ENCODE measurements at regions not wholly inside any gene's neighbourhood (a gene's known extent, or its start where the extent isn't known, plus 50 kb on each side); places are given as distances from the start of the nearest gene placed in this dataset.

DNA sequence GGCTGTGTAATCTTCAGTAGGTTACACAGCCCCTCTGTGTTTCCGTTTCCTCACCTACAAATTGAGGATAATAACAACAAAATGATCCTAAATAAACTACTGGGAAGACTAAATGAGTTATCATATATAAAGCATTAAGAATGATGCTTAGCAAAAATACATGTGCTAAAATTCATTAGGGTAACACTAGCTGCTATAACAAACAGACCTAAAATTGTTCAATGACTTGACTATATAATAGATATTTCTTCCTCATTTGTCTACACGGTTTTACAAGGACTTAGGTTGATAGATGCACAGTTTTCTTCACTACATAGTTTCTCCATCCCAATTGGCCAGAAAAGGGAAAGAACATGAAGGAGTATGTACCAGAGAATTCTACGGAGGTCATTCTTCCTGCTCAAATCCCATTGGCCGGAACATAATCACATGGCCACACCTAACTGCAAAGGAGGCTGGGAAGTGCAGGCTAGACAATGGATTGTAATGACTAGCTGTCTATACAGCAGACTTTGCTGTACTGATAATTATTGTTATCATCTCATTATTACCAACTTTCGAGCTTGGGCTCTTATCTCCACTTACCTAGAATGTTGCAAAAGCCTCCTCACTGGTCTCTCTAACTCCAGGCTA, 223.5 kb upstream of the NUDT4 start:
- Mint-ChIP-seq H3K9me3 (peaks cover 5% of the 10 kb centered on the region), H3K4me1 (no peaks in the 10 kb centered on the region), H3K27ac (ENCODE audit: low read depth) (no peak overlapping the region), H3K36me3 (ENCODE audit: insufficient read depth) (no peaks in the 10 kb centered on the region), H3K4me3 (no peak overlapping the region), H3K27me3 (peaks cover 27% of the 10 kb centered on the region)
- ATAC-seq (replicated peaks; ENCODE audit: extremely low read depth, poor library complexity, severe bottlenecking) (no peak), DNase-seq (ENCODE audit: low spot score in 2 of 2) (no peak)

DNA sequence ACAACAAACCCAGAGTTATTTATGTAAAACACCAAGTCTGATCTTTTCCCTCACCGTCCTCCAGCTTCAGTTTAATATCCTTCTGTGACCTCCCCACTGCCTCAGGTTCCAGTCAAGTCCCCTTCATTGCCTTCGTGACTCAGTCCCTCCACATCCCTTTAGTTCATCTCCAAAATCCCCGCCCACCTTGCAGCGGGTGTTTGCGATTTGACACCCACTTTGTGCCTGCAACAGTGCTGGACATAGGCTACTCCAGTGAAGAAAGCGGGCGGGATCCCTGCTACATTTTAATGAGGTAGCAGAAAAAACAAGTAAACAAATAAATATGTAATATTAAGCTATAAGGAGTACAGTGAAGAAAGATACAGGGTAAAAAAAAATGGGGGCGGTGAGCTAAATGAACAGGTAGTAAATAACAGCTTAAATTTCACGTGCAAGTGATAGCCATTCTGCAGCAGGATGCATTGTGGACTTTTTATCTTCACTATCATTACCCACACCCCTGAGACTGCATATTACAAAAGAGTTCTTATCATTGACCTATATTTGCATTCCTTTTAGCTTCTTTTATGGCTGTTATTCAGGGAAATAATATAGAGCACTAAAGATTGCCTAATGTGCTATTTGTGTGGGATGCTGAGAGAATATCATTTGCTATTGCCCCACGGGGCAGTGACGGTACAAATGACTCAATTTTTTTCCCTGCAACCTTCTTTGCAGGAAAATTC, 222.8 kb upstream of the NUDT4 start:
- Mint-ChIP-seq H3K9me3 (peaks cover 5% of the 10 kb centered on the region), H3K27me3 (peaks cover 29% of the 10 kb centered on the region), H3K36me3 (ENCODE audit: insufficient read depth) (no peaks in the 10 kb centered on the region), H3K4me1 (no peaks in the 10 kb centered on the region), H3K4me3 (no peak overlapping the region), H3K27ac (ENCODE audit: low read depth) (no peak overlapping the region)
- no peak for ATAC-seq (replicated peaks; ENCODE audit: extremely low read depth, poor library complexity, severe bottlenecking)
- DNase-seq (ENCODE audit: low spot score in 2 of 2), result no peak

DNA sequence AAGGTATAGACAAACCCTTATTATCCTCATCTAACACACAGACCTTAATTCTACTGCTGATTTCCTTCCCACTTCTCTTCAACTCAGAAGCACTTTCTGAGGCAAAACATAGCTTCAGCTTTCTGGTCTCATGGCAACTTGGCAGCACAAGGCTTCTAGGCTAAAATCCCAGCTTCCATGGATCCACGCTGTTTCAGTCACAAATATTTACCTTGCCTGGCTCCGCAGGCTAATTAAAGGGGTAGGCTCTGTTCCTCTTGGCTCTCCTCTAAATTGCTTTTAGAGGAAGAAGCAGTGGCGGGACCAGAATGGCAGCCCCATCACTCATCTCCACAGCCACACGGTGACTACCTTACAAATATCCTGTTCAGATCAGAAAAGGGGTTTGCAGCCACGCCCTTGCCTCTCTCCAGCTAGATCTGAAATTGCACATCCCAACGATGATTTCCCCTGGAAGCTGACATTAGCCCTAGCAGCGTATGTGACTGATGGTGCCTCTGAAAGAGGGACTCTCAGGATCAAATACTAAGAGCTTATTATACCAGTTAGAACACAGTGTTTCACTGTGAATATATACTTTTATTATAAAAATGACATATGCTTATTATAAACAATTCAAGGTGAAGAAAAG, 221.5 kb upstream of the NUDT4 start:
- H3K4me3 Mint-ChIP-seq, result no peak overlapping the region
- peaks cover 5% of the 10 kb centered on the region for H3K9me3 Mint-ChIP-seq
- ATAC-seq (replicated peaks; ENCODE audit: extremely low read depth, poor library complexity, severe bottlenecking) (no peak), DNase-seq (ENCODE audit: low spot score in 2 of 2) (no peak)
- no peak overlapping the region for H3K27ac Mint-ChIP-seq (ENCODE audit: low read depth)
- no peaks in the 10 kb centered on the region for H3K4me1 Mint-ChIP-seq
- H3K27me3 Mint-ChIP-seq, result peaks cover 42% of the 10 kb centered on the region
- H3K36me3 Mint-ChIP-seq (ENCODE audit: insufficient read depth), result no peaks in the 10 kb centered on the region

DNA sequence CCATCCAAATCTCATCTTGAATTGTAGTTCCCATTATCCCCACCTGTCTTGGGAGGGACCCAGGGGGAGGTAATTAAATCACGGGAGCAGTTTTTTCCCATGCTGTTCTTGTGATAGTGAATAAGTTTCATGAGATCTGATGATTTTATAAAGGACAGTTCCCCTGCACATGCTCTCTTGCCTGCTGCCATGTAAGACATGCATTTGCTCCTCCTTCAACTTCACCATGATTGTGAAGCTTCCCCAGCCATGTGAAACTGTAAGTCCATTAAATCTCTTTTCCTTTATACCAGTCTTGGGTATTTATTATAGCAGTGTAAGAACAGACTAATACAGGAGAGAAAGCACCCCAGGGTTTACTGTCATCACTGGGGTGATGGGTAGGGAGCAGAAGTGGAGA, 220.4 kb upstream of the NUDT4 start:
- no peak for ATAC-seq (replicated peaks; ENCODE audit: extremely low read depth, poor library complexity, severe bottlenecking)

DNA sequence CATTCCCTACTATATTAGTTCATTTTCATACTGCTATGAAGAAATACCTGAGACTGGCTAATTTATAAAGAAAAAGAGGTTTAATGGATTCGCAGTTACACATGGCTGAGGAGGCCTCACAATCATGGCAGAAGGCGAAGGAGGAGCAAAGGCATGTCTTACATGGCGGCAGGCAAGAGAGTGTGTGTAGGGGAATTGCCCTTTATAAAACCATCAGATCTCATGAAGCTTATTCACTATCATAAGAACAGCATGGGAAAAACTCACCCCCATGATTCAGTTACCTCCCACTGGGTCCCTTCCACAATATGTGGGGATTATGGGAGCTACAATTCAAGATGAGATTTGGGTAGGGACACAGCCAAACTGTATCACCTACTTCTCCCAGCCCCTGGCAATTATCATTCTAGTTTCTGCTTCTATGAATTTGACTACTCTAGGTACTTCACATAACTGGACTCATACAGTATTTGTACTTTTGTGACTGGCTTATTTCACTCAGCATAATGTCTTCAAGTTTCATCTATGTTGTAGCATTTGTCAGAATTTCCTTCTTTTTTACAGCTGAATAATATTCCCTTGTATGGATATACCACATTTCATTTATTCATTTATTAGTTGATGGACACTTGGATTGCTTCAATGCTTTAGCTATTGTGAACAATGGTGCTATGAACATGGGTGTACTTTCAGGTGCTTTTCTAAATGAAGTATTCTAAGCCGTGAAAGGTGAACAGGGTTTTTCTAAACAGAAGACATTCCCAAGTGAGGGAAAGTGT, 219.5 kb upstream of the NUDT4 start:
- H3K27ac Mint-ChIP-seq (ENCODE audit: low read depth), result no peak overlapping the region
- ATAC-seq (replicated peaks; ENCODE audit: extremely low read depth, poor library complexity, severe bottlenecking), result no peak
- H3K27me3 Mint-ChIP-seq, result peaks cover 47% of the 10 kb centered on the region
- no peaks in the 10 kb centered on the region for H3K36me3 Mint-ChIP-seq (ENCODE audit: insufficient read depth)
- no peak overlapping the region for H3K4me3 Mint-ChIP-seq
- no peak for DNase-seq (ENCODE audit: low spot score in 2 of 2)
- H3K9me3 Mint-ChIP-seq, result peaks cover 5% of the 10 kb centered on the region
- no peaks in the 10 kb centered on the region for H3K4me1 Mint-ChIP-seq

More for the DNA sequence above, 220.4 kb upstream of the NUDT4 start:
- Mint-ChIP-seq H3K4me3 (no peak overlapping the region), H3K27me3 (peaks cover 43% of the 10 kb centered on the region), H3K9me3 (peaks cover 5% of the 10 kb centered on the region), H3K27ac (ENCODE audit: low read depth) (no peak overlapping the region), H3K4me1 (no peaks in the 10 kb centered on the region), H3K36me3 (ENCODE audit: insufficient read depth) (no peaks in the 10 kb centered on the region)
- no peak for DNase-seq (ENCODE audit: low spot score in 2 of 2)

DNA sequence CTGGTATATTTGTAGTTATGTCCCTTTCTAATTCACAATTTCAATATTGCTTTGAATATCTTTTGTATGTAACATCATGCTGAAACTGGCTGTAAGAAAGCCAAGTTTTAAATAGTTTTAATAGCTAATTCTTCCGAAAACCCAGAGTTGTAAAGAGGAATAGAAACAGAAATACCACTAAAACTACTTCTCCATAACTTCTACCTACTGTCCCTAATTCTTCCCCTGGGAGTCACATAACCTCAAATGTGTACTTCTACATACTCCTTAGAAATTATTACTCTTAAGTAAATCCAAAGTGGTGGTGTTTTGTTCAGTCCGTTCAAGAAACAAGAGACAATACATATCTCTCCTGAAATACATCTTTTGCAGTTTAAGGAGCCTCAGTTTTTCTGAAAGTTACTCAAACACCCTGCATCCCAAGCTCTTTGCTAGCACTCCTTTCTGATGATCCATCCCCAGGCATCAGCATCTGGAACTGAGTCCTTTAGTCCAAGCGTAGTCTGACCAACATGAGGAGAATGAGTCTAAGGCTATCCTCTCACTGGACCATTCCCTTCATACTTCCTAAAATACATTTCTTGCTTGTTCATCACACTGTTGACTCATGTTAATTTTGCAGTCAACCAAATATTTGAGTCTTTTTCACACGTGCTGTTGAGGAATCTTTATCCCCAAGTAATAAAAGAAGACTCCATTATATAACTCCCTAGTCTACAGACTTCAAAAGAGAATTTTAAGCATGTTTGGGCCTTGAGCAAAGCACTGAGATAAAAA, 214.3 kb upstream of the NUDT4 start:
- Mint-ChIP-seq H3K4me3 (no peak overlapping the region), H3K27me3 (peaks cover 59% of the 10 kb centered on the region), H3K9me3 (no peaks in the 10 kb centered on the region), H3K27ac (ENCODE audit: low read depth) (no peak overlapping the region), H3K36me3 (ENCODE audit: insufficient read depth) (no peaks in the 10 kb centered on the region), H3K4me1 (peaks cover 5% of the 10 kb centered on the region)
- DNase-seq (ENCODE audit: low spot score in 2 of 2) (no peak), ATAC-seq (replicated peaks; ENCODE audit: extremely low read depth, poor library complexity, severe bottlenecking) (no peak)

DNA sequence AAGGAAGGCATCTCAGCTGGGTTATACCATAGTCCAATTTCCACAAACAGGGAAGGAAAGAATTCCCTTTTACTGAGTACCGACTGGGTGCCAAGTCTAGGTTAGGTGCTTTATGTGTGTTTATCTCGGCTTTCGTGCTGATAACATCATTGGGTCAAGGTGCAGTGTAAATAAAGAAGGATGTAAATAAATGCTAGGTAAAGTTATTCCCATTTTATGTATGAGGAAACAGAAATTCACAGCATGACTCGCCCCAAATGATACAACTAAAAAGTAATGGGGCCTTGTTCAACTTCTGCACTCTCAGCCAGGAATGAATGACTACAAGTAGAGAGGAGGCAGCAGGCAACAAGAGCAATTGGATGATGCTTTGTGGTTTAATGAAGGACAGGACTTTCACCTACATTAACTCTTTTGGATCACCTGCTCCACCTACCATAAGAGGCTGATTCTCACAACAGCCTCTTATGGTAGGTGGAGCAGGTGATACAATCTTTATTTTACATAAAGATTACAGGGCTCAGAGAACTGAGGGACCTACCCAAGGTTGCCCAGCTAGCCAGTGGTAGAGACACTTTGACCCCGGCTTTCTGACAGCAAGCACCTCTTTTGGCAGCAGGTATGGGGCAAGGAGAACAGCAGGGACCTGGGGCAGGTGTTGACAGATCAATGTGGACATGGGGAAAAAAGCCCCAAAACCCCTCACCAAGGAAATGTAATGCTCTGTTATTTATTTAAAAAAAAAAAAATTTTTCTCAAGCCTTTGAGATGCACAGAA, 213.4 kb upstream of the NUDT4 start:
- Mint-ChIP-seq H3K27me3 (peaks cover 59% of the 10 kb centered on the region), H3K36me3 (ENCODE audit: insufficient read depth) (no peaks in the 10 kb centered on the region), H3K9me3 (no peaks in the 10 kb centered on the region), H3K27ac (ENCODE audit: low read depth) (no peak overlapping the region), H3K4me1 (peaks cover 5% of the 10 kb centered on the region), H3K4me3 (no peak overlapping the region)
- no peak for ATAC-seq (replicated peaks; ENCODE audit: extremely low read depth, poor library complexity, severe bottlenecking)
- DNase-seq (ENCODE audit: low spot score in 2 of 2), result no peak

DNA sequence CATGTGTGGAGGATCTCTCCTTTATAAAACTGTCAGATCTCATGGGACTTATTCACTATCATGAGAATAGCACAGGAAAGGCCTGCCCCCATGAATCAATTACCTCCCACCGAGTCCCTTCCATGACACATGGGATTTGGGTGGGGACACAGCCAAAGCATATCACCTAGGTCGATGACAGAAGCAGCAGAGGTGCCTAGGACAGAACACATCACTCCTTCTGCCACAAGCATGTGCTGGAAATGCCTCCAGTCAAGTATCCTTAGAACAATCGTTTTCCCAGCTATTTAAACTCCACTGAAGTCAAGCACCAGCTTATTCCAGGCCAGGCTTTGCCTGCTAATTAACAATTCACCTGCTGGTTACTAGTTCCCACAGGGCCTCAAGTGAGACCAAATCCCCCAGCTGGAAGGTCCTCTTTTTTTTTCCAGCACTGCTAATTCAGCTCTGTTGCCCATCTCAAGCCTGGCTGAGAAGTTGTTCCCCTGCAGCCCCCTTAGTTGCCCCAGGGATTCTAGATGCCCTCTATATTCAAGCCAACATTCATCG, 212.3 kb upstream of the NUDT4 start:
- Mint-ChIP-seq H3K27me3 (peaks cover 50% of the 10 kb centered on the region), H3K9me3 (no peaks in the 10 kb centered on the region), H3K4me3 (no peak overlapping the region), H3K36me3 (ENCODE audit: insufficient read depth) (peaks cover under 1% of the 10 kb centered on the region), H3K27ac (ENCODE audit: low read depth) (peak overlapping the region; percentile 23), H3K4me1 (peaks cover 5% of the 10 kb centered on the region)
- DNase-seq (ENCODE audit: low spot score in 2 of 2) (no peak), ATAC-seq (replicated peaks; ENCODE audit: extremely low read depth, poor library complexity, severe bottlenecking) (no peak)

DNA sequence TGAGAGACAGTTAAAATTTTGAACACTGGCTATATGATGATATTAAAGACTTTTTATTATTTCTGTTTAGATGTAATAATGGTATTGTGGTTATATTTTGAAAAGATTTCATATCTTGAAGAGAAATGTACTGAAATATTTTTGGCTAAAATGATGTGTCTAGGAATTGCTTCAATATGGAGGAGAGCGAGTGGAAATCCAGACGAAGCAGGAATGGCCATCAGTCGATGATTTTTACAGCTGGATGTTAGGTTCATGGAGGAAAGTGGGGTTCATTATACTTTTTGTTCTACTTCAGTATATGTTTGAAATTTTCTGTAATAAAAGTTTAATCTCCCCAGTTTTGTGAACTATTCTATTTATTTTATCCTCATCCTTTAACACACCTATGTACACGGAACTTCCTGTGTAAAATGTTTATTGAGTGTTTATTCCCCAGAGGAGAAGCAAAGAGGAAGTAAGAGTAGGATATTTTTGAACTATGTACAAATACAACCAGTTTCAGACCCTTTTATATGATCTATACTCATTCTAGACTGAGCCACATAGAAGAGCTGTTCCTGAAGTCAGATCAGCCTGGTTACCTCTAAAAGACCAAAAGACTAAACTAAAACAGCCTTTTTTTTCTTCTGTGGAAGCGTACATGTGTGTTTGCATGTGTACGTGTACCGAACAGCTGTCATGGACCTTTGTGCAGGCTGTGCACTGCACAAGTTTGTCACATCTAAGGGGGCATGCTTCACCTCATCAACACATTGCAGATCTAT, 211.0 kb upstream of the NUDT4 start:
- ATAC-seq (replicated peaks; ENCODE audit: extremely low read depth, poor library complexity, severe bottlenecking), result no peak

DNA sequence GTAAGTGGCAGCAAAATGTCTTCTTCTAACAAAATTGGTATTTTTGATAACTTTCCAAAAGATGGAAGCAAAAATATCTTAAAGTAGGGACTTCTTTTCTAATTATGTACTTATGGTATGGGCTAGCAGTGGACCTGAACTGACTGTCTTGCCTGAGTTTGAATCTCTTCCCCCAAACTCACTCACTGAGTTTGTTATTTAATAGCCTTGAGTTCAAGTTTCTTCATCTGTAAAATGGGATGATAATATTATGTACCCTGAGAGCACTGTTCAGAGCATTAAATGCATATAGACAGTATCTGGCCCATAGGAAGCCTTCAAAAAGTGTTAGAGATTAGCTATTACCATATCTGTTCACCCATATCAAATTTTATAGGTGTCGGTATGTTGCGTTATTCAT, 210.4 kb upstream of the NUDT4 start:
- H3K4me3 Mint-ChIP-seq, result no peak overlapping the region
- peaks cover 2% of the 10 kb centered on the region for H3K36me3 Mint-ChIP-seq (ENCODE audit: insufficient read depth)
- no peak overlapping the region for H3K27ac Mint-ChIP-seq (ENCODE audit: low read depth)
- H3K4me1 Mint-ChIP-seq, result peaks cover 5% of the 10 kb centered on the region
- H3K9me3 Mint-ChIP-seq, result no peaks in the 10 kb centered on the region
- DNase-seq (ENCODE audit: low spot score in 2 of 2) (no peak), ATAC-seq (replicated peaks; ENCODE audit: extremely low read depth, poor library complexity, severe bottlenecking) (no peak)
- peaks cover 42% of the 10 kb centered on the region for H3K27me3 Mint-ChIP-seq

More for the DNA sequence above, 211.0 kb upstream of the NUDT4 start:
- no peak overlapping the region for H3K4me3 Mint-ChIP-seq
- H3K9me3 Mint-ChIP-seq, result no peaks in the 10 kb centered on the region
- H3K27ac Mint-ChIP-seq (ENCODE audit: low read depth), result no peak overlapping the region
- DNase-seq (ENCODE audit: low spot score in 2 of 2), result no peak
- H3K4me1 Mint-ChIP-seq, result peaks cover 5% of the 10 kb centered on the region
- H3K27me3 Mint-ChIP-seq, result peaks cover 42% of the 10 kb centered on the region
- peaks cover 2% of the 10 kb centered on the region for H3K36me3 Mint-ChIP-seq (ENCODE audit: insufficient read depth)

Data from central memory CD8-positive, alpha-beta T cell (primary cell).